Activated CD4-positive, CD25-positive, alpha-beta regulatory T cell treated with anti-CD3 and anti-CD28 coated beads, Interleukin-2, amount 50 U/mL, for 16 hours (primary cell): ENCODE measurements at regions not wholly inside any gene's neighbourhood (a gene's known extent, or its start where the extent isn't known, plus 50 kb on each side); places are given as distances from the start of the nearest gene placed in this dataset.

Source experiments
- DNase-seq: peaks from one replicate; pipeline ENCODE4 v3.0.0-alpha.2; 2020; ENCODE audit warnings: low read depth, low spot score

DNA sequence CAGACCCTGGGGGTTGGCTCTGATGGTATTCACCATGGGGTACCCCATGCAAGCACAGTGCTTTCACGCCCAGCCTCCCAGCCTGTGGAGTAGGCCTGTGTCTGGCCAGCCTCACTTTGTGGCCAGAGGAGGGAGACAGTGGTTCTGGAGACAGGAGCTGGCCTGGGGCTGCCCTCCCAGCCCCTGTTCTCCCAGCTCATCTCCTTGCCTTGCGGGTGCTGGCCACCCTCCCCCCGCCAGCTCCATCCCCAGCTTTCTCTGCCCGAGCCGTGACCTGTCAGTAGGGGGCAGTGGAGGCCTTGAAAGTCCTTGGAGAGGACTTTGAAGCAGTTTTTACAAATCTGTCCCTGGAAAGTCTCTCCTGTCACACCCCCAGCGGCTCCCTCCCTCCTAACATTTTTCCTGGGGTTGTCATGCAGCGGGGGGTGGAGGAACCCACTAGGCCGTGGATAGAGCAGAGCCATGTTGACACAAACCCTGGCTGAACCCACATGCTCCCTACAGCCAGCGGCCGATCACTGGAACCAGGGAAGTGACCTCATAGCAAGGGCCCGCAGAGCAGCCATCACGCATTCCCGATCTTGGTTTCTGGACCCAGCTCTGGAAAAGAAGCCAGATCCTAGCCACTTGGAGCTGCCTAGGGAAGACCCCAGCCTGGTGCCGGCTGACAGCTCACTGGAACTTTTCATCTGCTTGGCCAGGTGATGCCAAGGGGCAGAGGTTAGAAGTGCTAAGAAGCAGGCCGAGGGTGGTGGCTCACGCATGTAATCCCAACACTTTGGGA is 289.4 kb downstream of the SEC14L1 start:
- DNase-seq = peak; percentile 70

DNA sequence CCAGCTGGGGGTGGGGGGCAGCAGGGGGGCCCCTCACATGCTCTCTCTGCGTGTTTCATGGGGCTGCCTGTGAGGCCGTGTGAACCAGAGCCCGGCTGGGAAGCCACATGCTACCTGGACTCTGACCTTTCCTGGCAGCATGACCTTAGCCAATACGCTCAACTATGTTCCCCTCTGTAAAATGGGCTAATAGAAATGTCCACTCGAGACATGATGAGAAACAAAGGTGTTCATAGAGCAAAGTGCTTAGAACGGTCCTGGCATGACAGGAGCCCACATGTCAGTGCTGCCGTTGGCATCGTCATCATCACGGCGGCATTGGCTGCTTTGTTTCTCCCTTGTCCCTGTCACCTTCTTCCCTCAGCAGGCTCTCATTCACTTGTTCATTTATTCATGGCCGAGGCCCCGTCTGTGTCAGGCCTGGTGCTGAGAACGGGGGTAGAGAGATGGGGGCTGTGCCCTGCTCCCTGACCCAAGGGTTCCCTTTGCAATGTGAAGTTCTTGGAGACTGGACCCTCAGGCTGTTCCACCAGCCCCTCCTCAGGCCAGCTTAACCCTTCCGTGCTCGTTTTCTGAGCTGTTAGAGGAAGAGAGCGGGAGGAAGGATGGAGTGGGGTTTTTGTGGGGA is 291.4 kb downstream of the SEC14L1 start:
- DNase-seq = no peak

DNA sequence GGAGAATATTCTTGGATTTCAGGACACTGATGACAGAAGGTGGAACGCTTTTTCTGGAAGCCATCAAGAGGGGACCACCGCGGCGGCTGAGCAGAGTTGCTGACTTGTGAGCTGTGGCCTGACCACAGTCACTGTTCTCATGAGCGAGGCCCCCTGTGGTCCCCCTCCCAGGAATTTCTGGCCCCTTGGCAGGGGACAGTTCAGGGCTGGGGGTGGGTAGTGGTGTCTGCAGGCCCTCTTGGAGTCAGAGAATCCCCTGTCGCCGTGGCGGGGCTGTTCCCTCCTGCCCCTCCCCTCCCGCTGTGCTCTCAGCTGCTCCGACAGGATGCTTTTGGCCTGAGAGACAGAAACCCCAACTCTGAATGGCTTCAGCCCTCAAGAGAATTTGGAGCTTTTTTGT is 292.0 kb downstream of the SEC14L1 start:
- no peak for DNase-seq

DNA sequence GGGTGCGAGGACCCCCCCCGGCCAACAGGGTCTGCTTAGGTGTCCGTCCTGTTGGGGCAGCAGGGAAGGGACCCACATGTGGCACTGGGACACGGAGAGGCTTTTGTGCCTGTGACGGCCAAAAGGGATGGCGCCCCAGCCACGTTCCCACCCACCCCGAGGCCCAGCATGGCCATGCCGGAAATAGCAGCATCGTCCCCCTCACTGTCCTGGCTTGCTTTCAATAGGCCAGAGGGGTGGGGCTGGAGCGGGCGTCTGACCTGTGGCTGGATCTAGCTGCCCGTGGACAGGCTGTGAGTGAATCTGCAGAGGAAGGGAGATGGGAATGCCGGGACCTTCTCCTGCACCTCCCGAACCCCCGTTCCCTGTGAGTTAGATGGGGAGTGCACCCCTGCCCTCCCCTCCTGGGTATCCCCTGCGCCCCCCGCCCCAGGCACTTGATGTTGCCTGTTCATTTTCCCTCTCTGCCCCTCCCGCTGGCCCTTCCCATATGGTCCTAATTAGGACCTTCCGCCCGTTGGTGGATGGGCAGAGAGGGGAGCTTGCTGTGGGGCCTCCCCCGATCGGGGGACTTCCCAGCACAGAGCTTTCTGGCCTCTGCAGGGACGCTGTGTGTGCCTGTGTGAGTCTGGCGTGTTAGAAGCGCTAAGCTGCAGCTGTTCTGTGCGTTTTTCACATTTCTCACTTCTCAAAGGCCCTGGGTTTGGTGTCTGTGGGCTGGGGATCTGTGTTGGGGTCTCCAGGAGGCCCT is 292.8 kb downstream of the SEC14L1 start:
- DNase-seq = no peak

DNA sequence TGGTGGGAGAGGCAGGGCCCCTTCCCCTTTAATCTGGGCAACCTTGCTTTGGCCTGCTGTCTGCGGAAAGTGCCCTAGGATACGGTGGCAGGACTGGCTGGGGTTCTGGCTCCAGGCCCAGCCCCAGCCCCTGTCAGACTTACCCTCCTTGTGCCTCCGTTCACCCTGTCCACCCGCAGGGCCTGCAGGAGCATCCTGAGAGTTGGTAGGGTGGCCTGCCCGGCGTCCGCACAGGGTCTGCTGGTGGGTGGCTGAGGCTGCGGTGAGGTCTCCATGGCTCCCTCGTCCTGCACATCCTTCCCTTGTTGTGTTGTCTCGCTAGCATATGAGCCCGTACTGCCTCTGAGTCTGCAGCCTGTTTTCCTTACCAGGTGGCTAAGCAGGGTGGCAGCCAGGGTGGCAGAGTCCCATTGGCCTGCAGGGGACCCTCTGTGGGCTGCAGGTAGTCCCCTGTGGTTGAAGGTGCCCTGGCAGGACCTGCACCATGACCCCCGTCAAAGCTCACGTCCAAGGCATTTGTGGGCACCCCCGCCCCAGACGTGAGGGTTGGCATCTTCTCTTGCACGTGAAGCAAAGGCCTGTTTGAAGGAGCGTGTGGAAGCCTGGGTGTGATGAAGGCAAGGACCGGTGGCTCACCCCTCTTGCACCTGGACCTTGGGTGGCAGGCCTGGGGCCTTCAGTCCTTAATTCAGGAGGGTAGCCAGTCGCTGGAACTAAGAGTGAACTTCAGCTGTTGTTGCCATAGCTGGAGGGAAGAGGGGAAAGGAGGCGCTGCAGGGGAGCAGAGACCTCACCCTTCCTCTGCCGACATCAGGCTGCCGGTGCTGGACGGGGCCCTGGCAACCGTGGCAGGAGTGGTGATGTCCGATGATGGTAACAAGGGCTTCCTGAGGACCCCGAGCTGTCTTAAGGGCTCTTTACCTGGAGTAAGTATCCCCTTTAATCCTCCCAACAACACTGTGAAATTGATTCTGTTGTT is 293.7 kb downstream of the SEC14L1 start:
- no peak for DNase-seq

DNA sequence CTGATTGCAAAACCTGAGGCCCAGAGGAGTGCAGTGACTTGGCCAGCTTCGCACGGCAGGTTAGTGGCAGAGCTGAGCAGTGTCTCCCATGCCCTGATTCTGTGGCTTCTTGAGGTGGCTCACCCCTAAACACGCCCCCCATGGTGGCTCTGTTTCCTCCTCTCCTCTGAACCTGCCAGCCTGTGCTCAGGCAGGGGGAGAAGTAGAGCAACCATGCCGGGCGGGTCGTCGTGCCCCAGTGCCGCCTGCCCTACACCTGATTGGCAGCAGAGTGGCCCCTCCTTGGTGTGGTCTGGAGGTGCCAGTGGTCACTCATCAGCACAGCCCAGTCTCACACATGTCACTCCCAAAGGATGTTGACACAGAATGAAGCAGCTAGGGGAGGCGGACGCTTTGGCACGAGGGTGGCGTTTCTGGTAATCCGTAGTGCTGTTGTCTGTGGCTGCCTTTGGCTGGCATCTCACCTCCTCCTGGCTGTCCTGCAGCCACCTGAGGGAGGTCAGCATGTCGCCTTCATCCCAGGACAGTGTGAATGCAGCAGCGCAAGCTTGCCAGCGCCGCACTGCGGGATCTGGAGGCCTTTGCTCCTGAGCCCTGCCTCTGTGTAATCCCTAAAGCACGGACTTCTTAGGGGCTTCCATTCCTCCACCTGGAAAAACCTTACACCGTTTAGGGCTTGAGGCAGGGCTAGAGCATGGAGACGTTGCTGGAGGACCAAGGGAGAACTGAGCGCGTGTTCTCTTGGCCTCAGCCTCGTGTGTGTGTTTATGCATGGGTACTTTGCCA is 294.7 kb downstream of the SEC14L1 start:
- no peak for DNase-seq

DNA sequence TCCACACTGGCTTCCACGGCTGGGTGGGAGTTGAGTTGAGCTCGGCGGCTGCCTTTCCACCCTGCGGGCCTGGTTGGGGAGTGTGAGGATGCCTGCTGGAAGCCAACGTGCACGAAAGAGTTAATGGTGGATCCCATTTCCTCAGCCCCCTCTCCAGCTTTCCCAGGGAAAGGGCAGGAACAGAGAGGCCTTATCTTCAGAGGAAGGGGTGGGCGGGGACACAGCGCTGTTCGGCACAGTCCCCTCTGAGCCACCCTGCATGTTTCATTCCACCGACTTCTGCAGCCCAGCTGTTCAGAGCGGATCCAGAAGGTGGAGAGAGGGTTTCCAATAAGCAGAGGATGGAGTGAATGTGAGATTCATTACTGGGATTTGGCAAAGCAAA is 295.3 kb downstream of the SEC14L1 start:
- DNase-seq = no peak

DNA sequence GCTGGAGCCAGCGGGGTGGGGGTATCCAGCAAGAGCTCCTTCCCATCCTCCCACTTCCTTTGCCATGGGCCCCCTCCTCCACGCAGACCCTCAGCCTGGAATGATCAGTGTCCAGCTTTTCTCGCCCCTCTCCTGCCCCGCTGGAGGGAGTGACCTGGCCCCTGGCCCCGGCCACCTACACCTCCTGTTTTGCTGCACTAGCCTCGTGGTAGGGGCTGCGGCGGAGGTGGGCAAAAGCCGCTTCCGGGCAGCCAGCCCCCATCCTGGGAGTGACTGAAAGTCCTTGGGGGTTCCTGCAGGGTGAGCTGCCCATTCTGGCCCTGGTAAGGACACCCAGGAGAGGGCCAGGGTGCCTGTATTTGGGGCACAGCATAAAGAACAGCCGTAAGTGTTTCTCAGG is 295.7 kb downstream of the SEC14L1 start:
- no peak for DNase-seq

DNA sequence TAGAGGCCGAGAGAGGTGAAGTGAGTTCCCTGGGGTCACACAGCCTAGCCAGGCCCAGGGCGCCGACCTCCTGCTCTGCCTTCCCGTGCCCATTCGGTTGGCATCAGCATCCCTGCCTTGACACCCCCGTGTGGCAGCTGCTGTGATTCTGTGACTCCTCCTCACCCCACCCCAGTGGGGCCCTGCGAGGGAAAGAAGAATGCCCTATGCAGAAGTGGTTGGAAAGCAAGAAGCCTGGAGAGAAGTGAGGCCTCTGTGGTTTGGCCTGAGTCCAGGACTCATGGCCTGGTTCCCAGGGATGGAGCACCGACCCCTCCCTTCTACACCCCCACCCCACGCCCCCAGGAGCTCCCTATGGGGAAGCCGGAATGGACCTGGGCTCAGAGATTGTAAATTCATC is 296.2 kb downstream of the SEC14L1 start:
- DNase-seq = no peak

DNA sequence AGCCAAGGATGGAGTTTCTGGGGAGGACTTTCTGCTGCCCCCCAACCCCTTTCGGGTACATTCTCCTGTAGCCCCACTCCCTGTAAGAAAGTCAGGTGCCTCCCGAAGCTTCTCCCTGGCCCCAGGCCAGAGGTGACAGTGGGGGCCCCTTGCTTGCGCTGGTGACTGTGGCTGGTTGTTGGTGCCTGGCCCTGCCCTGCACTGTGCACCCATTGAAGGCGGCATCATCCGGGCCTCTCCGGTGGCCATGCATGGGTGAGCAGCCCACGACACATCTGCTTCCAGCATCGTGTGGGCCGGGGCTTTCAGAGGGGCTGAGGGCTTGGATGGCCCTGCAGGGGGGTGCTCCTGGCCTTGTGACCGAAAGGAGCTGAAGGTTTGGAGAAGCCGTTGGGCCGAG is 297.0 kb downstream of the SEC14L1 start:
- no peak for DNase-seq

DNA sequence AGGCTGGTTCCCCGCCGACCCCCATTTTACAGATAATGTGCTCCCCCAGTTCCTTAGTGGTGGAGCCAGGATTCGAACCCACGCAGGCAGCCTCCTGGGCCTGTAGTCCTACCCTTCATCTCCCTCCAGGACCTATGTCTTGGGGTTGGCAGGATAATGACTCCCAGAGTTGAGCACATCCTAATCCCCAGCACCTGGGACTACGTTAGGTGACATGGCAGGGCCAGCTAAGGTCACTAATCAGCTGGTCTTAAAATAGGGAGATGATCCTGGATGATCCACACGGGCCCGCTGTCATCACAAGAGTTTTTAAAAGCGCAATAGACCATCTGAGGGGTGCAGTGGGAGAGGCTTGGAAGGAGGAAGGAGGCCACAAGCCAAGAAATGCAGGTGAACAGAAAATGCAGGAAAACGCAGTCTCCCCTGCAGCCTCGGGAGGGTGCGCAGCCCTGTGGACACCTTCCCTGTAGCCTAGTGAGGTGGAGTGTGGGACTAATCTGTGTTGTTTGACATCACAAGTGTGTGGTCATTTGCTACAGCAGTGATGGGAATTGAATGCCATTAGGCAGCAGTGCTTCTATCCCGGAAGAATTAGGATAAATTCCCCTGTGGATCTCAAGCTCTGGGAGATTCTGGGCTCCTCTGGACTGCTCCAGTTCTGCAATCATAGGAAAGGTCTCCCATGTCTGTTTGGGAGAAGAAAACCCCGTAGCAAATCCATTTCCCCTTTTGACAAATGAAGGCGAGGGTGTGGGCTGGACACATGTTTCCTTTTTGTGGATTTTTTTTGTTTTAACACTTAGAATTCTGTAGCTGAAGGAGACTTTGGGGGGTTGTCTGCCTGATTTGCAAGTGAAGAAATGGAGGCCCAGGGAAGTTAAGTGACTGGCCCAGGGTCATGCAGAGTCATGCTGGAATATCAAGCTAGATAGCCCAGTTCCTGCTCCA is 297.7 kb downstream of the SEC14L1 start:
- no peak for DNase-seq

DNA sequence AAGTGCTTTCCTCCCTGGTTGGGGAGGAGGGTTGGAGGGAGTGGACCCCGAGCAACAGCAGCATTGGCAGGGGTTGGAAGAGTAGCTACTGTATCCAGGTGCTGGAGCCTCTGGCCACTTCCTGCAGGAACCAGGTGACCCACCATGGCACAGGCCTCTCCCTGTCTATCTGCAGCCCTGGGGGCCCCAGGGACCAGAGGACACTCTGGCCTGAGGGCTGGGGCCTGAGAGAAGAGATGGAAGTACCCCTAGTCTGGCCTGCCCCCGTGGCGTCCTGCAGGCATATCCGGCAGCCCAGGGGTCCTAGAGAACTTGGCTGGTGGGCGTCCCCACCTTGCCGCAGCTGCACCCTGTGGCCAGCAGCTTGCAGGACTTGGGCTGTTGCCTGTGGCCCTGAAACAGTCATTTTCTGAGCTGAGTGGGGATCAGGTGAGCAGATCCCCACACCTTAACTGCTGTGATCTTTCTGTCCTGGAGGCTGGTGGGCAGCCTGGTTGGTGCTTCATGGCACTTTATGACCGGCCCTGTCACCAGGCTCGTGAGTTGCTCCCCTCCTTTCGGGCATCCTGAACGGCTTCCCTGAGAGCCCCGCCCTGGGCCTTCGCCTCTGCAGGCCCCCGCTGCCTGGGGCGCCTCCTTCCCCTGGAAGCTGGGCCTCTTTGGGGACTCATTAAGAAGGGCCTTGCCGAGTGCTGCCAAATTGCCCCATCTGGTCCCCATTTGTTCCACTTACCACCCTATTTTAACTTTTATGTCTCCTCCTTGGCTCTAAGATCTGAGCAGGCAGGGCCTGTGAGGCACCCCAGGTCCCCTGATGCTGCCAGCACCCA is 298.6 kb downstream of the SEC14L1 start:
- no peak for DNase-seq

DNA sequence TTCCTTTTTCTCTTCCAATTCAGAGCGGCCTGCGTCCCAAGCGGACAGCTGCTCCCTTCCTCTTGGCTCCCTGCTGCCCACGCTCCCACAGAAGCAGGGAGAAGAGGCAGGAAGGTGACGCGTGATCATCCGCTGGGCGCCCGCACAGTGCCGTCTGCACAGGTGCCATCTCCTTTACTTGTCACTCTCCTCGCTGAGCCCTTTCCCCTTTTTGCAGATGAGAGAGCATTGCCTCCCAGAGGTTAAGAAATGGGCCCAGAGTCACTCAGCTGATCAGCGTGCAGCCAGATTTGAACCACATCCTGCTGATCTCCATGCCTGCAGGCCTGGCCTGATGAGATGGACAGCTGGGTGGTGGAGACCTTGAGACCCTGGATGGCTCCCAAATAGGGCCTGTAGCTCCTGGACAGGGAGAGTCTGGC is 299.8 kb downstream of the SEC14L1 start:
- DNase-seq = no peak

DNA sequence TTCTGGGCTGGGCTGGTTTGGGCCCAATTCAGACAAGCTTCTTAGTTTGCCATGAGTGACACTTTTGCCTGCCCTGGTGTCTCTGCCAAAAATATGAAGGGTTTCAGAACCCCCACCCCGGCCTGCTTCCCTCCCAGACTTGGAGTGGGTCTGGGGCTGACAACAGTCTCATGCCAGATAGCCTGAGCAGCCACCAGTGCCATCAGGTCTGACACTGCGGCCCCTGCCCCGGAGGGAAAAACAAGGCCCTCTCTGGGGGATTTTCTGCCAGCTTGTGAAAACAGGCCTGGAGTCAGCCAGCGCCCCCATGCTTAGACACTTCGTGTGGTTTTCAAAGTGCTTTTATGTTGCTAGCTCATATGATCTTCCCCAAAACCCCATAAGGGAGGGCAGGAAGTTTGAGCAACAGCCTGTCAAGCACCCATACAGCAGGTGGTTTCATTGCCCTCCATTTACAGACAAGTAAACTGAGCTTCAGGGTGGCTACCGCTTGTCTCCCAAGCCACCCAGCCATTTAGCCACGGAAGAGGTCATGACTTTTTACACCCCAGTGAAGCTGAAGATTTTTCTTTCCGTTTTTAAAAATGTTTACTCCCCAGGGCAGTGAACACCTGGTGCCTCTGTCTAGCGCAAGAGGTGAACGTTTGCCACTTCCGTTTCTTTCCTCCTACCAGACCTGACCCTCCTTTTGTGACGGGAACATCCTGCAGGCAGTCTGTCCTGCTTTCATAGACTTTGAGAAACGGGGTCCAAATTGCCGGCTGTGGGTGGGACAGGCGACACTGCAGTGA is 300.6 kb downstream of the SEC14L1 start:
- peak; percentile 60 for DNase-seq

DNA sequence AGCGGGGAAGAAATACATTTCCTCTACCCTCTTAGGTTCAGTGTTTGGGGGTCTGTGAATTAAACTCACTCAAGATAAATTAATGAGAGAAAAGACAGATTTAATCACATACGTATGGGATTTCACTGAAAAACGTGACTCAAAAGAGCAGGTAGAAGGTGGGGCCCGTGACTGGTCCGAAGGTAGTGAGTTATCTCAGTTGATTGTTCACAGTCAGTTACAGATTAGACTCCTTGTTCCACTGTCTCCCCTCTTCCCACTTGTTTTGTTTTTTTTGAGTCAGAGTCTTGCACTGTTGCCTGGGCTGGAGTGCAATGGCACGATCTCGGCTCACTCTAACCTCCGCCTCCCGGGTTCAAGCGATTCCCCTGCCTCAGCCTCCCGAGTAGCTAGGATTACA is 301.2 kb downstream of the SEC14L1 start:
- DNase-seq = no peak

DNA sequence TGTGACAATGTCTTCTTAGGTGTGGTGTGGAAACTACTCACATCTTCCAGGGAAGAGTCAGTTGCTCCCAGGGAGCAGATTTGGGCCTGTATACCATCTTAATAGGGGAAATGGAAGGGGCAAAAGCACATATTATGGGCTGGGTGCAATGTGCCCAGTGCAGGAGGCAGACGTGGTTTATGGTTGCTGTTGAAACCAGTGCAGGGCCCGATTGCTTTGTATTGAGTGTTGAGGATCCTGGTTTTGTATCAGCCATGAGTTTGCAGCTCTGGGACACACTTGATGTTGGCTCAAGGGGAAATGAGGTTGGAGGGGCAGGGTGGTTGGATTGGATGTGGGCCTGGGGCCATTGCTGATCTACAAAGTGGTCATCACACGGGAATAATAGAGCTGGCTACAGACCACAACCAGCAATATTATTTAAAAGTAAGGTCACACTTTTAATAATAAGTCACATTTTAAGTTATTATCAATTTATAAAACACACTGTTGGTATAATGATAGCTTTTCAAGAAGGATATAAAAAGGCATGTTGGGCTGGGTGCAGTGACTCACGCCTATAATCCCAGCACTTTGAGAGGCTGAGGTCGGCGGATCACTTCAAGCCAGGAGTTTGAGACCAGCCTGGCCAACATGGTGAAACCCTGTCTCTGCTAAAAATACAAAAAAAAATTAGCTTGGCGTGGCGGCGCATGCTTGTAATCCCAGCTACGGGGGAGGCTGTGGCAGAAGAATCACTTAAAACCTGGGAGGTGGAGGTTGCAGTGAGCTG is 302.4 kb downstream of the SEC14L1 start:
- DNase-seq = no peak

DNA sequence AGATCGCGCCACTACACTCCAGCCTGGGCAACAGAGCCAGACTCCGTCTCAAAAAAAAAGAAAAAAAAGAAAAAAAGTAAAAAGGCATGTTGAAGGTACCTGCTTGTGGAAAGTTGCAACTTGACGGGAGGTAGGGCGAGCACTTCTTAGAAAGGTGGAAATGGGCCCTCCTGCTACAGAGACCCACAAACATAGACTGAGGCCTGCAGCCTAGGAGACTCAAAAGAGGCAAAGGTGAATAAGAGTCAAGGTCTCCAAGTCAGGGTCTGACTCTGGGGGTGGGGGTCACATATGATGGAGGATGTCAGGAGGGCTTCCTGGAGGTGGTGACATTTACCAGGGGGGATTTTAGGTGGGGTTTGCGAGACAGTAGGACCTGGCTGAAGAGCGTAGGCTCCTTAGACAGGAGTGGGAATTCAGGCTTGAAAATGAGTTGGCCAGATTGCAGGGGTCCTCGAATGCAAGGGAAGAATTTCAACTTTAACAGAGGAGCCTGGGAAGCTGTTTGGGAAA is 303.0 kb downstream of the SEC14L1 start:
- no peak for DNase-seq
